ENCODE measurements at regions not wholly inside any gene's neighbourhood (a gene's known extent, or its start where the extent isn't known, plus 50 kb on each side); places are given as distances from the start of the nearest gene placed in this dataset.
A peak's percentile ranks its signal among the peaks of the same experiment; 100 is the strongest.

GRCh38 chr2:41729800-41730364, 317.9 kb upstream of the PKDCC start:
- no peak overlapping the region for H3K27ac ChIP-seq
- H3K36me3 ChIP-seq, result no peaks in the 10 kb centered on the region
- H3K9me3 ChIP-seq, result no peaks in the 10 kb centered on the region
- peaks cover 0 to 33% (median 6%) of the 10 kb centered on the region in 4 donors for H3K4me1 ChIP-seq
- 79% methylated on average over 6 of the region's 11 CpGs for WGBS (ENCODE audit: insufficient coverage, low coverage, low lambda C conversion rate, missing lambda C conversion rate)
- TF ChIP-seq CTCF (IDR thresholded peaks at IDR 0.05) (no peak), POLR2A (IDR thresholded peaks at IDR 0.05) (no peak)
- H3K27me3 ChIP-seq, result no peaks in the 10 kb centered on the region
- H3K4me3 ChIP-seq, result no peak overlapping the region
- intact Hi-C loops (cut with DNase I), result no loop called here
- ATAC-seq, result no peak
- no peak for DNase-seq

GRCh38 chr2:41735006-41735405, 312.8 kb upstream of the PKDCC start:
- Histone ChIP-seq H3K9me3 (no peaks in the 10 kb centered on the region), H3K4me1 (no peaks in the 10 kb centered on the region), H3K4me3 (no peak overlapping the region), H3K27me3 (no peaks in the 10 kb centered on the region), H3K27ac (no peak overlapping the region), H3K36me3 (no peaks in the 10 kb centered on the region)
- ATAC-seq, result no peak
- TF ChIP-seq CTCF (IDR thresholded peaks at IDR 0.05) (no peak), POLR2A (IDR thresholded peaks at IDR 0.05) (no peak)
- 100% methylated on average over 1 of the region's 1 CpG for WGBS (ENCODE audit: insufficient coverage, low coverage, low lambda C conversion rate, missing lambda C conversion rate)
- no peak for DNase-seq
- intact Hi-C loops (cut with DNase I), result no loop called here

- intact Hi-C loops (cut with DNase I), result no loop called here
- peak in 3 of 4 donors; percentile 30 to 78 (median 35) for ATAC-seq
These were observed 312.3 kb upstream of the PKDCC start for GRCh38 chr2:41735476-41735875.

GRCh38 chr2:41736105-41736567, 311.7 kb upstream of the PKDCC start:
- no peaks in the 10 kb centered on the region for H3K36me3 ChIP-seq
- DNase-seq (no peak), ATAC-seq (peak in 2 of 4 donors; percentile 21 to 54)
- H3K27ac ChIP-seq, result no peak overlapping the region
- TF ChIP-seq CTCF (IDR thresholded peaks at IDR 0.05), result no peak
- TF ChIP-seq POLR2A (IDR thresholded peaks at IDR 0.05), result no peak
- H3K27me3 ChIP-seq, result no peaks in the 10 kb centered on the region
- no peaks in the 10 kb centered on the region for H3K4me1 ChIP-seq
- H3K4me3 ChIP-seq, result no peak overlapping the region
- no peaks in the 10 kb centered on the region for H3K9me3 ChIP-seq
- 60% methylated on average over 5 of the region's 5 CpGs for WGBS (ENCODE audit: insufficient coverage, low coverage, low lambda C conversion rate, missing lambda C conversion rate)
- intact Hi-C loops (cut with DNase I), result no loop called here

More at GRCh38 chr2:41735476-41735875, 312.3 kb upstream of the PKDCC start:
- no peaks in the 10 kb centered on the region for H3K9me3 ChIP-seq
- WGBS (ENCODE audit: insufficient coverage, low coverage, low lambda C conversion rate, missing lambda C conversion rate), result 17% methylated on average over 2 of the region's 2 CpGs
- H3K27ac ChIP-seq, result no peak overlapping the region
- H3K4me3 ChIP-seq, result no peak overlapping the region
- H3K27me3 ChIP-seq, result no peaks in the 10 kb centered on the region
- TF ChIP-seq POLR2A (IDR thresholded peaks at IDR 0.05) (no peak), CTCF (IDR thresholded peaks at IDR 0.05) (no peak)
- no peak for DNase-seq
- H3K36me3 ChIP-seq, result no peaks in the 10 kb centered on the region
- no peaks in the 10 kb centered on the region for H3K4me1 ChIP-seq
